Thyroid gland (tissue), 4 donors: ENCODE measurements at regions not wholly inside any gene's neighbourhood (a gene's known extent, or its start where the extent isn't known, plus 50 kb on each side); places are given as distances from the start of the nearest gene placed in this dataset.

ENCODE experiments used
- CTCF ChIP-seq, 6 experiments: fragments of 200-600 bp in 3 of 6; fragments of 450-650 bp in 3 of 6; sonication (generic) in 3 of 6; IDR thresholded peaks; one replicate each; pipeline ENCODE4 v1.5.1; 2016 to 2019; ENCODE audit warnings: antibody characterized with exemption in 6 of 6, mild to moderate bottlenecking in 2 of 6, inconsistent platforms in 1 of 6, moderate library complexity in 1 of 6
- POLR2A ChIP-seq, 2 donors: fragments of 450-650 bp; IDR thresholded peaks; one replicate each; pipeline ENCODE4 v1.6.1; 2017; ENCODE audit warnings: antibody characterized with exemption in 2 of 2, mild to moderate bottlenecking in 2 of 2, moderate library complexity in 1 of 2

- TF ChIP-seq CTCF (IDR thresholded peaks at IDR 0.05) = no peak
- TF ChIP-seq POLR2A (IDR thresholded peaks at IDR 0.05) = no peak
Observed at GRCh38 chr5:28448791-28449190, 1410.4 kb upstream of the CDH9 start.
